ENCODE measurements at regions not wholly inside any gene's neighbourhood (a gene's known extent, or its start where the extent isn't known, plus 50 kb on each side); places are given as distances from the start of the nearest gene placed in this dataset.

- intact Hi-C loops (cut with micrococcal nuclease), result no loop called here
- Histone ChIP-seq H3K9me3 (replicated peaks) (no peaks in the 10 kb centered on the region), H3K36me3 (no peaks in the 10 kb centered on the region), H3K4me3 (no peak overlapping the region), H3K27ac (replicated peaks) (no peak overlapping the region), H3K27me3 (ENCODE audit: low read depth) (peaks cover 14% of the 10 kb centered on the region), H3K4me1 (no peaks in the 10 kb centered on the region)
- no peak for DNase-seq
- TF ChIP-seq, protein P1, sequence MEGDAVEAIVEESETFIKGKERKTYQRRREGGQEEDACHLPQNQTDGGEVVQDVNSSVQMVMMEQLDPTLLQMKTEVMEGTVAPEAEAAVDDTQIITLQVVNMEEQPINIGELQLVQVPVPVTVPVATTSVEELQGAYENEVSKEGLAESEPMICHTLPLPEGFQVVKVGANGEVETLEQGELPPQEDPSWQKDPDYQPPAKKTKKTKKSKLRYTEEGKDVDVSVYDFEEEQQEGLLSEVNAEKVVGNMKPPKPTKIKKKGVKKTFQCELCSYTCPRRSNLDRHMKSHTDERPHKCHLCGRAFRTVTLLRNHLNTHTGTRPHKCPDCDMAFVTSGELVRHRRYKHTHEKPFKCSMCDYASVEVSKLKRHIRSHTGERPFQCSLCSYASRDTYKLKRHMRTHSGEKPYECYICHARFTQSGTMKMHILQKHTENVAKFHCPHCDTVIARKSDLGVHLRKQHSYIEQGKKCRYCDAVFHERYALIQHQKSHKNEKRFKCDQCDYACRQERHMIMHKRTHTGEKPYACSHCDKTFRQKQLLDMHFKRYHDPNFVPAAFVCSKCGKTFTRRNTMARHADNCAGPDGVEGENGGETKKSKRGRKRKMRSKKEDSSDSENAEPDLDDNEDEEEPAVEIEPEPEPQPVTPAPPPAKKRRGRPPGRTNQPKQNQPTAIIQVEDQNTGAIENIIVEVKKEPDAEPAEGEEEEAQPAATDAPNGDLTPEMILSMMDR (IDR thresholded peaks at IDR 0.05; ENCODE audit: borderline replicate concordance), result no peak
These were observed 299.9 kb upstream of the HABP2 start for GRCh38 chr10:113252650-113253618.

DNA sequence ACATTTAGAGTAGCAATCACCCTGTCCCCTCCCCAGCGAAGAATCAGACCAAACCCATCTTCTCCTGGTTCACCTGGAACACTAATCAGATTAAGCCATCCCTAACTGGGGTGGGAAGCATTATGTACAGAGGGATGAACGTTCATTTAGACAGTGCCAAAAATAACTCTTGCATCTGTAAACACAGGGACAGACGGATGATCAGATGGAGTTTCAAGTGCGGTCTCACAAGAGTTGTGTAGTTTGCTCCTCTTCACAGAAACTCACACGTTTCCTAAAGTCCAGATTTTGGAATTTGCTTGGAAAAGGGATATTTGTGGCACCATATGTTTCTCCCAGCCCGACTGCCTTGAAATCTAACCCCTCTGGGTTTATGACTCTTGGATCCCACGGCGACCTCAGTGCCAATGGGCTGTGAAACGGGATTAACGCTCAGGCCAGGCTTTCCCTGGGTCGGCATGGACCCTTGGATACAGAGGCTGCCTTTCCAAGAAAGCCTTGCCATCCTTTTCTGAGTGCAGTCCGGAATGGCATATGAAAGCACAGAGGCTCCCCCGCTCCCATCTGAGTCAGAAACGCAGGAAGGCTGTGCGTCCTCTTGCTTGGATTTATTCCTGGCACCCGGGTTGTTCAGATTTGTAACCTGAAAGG, 293.2 kb upstream of the HABP2 start:
- no peak for DNase-seq
- H3K27me3 ChIP-seq (ENCODE audit: low read depth), result peaks cover 62% of the 10 kb centered on the region
- TF ChIP-seq, protein P1 (IDR thresholded peaks at IDR 0.05; ENCODE audit: borderline replicate concordance), result no peak
- no peak overlapping the region for H3K27ac ChIP-seq (replicated peaks)
- H3K4me1 ChIP-seq, result no peaks in the 10 kb centered on the region
- no peaks in the 10 kb centered on the region for H3K36me3 ChIP-seq
- H3K9me3 ChIP-seq (replicated peaks), result no peaks in the 10 kb centered on the region
- no peak overlapping the region for H3K4me3 ChIP-seq
- intact Hi-C loops (cut with micrococcal nuclease), result no loop called here

DNA sequence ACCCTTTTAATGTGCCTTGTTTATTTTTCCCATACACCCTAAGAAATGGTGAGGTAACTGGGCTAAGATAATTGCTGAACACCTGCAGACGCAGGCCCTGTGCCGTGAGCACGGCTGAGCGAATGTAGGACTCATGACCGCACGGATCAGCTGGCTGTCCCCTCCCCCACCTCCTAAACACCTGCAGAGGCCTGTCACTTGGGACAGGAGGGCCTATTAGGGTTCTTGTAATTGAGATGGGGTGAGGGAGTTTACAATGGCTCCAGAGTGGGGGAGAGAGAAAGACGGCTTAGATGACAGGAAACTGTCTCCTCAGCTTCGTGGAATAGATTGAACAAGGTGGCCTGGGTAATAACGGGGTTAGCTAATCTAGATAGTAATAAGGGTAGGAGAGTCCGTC, 291.7 kb upstream of the HABP2 start:
- intact Hi-C loops (cut with micrococcal nuclease), result no loop called here
- Histone ChIP-seq H3K4me3 (no peak overlapping the region), H3K27me3 (ENCODE audit: low read depth) (peaks cover 67% of the 10 kb centered on the region), H3K9me3 (replicated peaks) (no peaks in the 10 kb centered on the region), H3K36me3 (no peaks in the 10 kb centered on the region), H3K27ac (replicated peaks) (no peak overlapping the region), H3K4me1 (no peaks in the 10 kb centered on the region)
- DNase-seq, result no peak
- TF ChIP-seq, protein P1 (IDR thresholded peaks at IDR 0.05; ENCODE audit: borderline replicate concordance), result no peak

DNA sequence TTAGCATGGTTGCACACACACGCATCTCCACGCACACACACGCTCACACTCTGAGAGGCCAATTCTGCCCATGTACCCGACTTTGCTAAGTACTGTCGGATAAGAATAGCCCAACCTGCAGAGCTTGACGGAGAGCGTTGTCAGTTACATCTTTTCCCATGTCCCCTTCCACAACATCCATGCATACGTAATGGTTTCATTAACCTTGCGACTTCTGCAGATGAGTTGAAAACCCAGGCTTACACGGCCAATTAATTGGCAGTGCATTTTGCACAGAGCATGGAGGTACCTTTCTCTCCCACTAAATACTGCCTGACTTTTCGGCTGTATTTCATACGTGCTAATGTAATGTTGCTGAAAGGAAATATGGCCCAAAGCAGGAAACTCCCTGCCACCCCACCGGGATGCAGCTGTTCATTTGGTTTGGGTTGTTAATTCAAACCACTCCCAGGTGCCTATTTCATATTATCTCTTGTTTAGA, 291.2 kb upstream of the HABP2 start:
- Histone ChIP-seq H3K27ac (replicated peaks) (no peak overlapping the region), H3K4me1 (no peaks in the 10 kb centered on the region), H3K9me3 (replicated peaks) (no peaks in the 10 kb centered on the region), H3K36me3 (no peaks in the 10 kb centered on the region), H3K4me3 (no peak overlapping the region), H3K27me3 (ENCODE audit: low read depth) (peaks cover 67% of the 10 kb centered on the region)
- intact Hi-C loops (cut with micrococcal nuclease), result no loop called here
- no peak for DNase-seq
- TF ChIP-seq, protein P1 (IDR thresholded peaks at IDR 0.05; ENCODE audit: borderline replicate concordance), result no peak

DNA sequence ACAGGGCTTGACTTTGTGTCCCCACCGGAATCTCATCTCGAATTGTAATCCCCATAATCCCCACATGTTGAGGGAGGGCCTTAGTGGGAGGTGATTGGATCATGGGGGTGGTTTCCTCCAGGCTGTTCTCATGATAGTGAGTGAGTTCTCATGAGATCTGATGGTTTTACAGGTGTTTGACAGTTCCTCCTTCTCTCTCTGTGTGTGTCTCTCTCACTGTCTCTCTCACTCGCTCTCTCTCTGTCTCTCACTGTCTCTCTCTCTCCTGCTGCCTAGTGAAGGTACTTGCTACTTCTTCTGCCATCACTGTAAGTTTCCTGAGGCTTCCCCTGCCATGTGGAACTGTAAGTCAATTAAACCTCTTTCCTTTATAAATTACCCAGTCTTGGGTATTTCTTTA, 289.8 kb upstream of the HABP2 start:
- peaks cover 62% of the 10 kb centered on the region for H3K27me3 ChIP-seq (ENCODE audit: low read depth)
- H3K4me3 ChIP-seq, result no peak overlapping the region
- intact Hi-C loops (cut with micrococcal nuclease), result no loop called here
- H3K27ac ChIP-seq (replicated peaks), result no peak overlapping the region
- no peaks in the 10 kb centered on the region for H3K36me3 ChIP-seq
- no peak for DNase-seq
- H3K9me3 ChIP-seq (replicated peaks), result no peaks in the 10 kb centered on the region
- no peaks in the 10 kb centered on the region for H3K4me1 ChIP-seq
- TF ChIP-seq, protein P1 (IDR thresholded peaks at IDR 0.05; ENCODE audit: borderline replicate concordance), result no peak

Measured in left ventricle myocardium inferior (tissue), 1 donor.